ENCODE measurements at regions not wholly inside any gene's neighbourhood (a gene's known extent, or its start where the extent isn't known, plus 50 kb on each side); places are given as distances from the start of the nearest gene placed in this dataset.
"Not testable (repeated sequence)": the region's sequence is repeated elsewhere in the genome, so short reads cannot be mapped to it uniquely, and the experiment has no call there.

DNA sequence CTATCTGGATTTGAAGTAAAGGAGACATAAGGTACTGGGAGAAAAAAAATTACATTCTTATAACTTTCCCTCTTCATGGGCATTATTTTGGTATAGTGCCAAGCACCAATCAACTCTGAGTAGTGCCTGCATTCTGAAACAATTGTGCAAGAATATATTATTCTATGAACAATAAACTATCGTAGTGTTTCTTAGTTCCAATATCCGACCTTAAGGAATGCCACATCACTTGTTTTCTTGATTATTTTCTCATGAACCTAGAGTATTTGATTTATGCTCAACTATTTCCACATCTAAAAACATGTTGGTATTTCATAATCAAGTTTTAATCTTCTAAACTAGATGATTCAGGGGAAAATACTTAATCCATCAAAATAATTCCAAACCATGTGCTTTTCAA, 294.4 kb upstream of the TBX18 start:
- TF ChIP-seq, protein P1, sequence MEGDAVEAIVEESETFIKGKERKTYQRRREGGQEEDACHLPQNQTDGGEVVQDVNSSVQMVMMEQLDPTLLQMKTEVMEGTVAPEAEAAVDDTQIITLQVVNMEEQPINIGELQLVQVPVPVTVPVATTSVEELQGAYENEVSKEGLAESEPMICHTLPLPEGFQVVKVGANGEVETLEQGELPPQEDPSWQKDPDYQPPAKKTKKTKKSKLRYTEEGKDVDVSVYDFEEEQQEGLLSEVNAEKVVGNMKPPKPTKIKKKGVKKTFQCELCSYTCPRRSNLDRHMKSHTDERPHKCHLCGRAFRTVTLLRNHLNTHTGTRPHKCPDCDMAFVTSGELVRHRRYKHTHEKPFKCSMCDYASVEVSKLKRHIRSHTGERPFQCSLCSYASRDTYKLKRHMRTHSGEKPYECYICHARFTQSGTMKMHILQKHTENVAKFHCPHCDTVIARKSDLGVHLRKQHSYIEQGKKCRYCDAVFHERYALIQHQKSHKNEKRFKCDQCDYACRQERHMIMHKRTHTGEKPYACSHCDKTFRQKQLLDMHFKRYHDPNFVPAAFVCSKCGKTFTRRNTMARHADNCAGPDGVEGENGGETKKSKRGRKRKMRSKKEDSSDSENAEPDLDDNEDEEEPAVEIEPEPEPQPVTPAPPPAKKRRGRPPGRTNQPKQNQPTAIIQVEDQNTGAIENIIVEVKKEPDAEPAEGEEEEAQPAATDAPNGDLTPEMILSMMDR (IDR thresholded peaks at IDR 0.05): no peak
- no peak for ATAC-seq (ENCODE audit: insufficient number of reproducible peaks, low FRiP score, low read depth)
- no peaks in the 10 kb centered on the region for H3K36me3 ChIP-seq
- H3K9me3 ChIP-seq: no peaks in the 10 kb centered on the region
- no peaks in the 10 kb centered on the region for H3K4me1 ChIP-seq (ENCODE audit: control insufficient read depth in 1 of 2, low read depth in 2 of 2)
- no peak for DNase-seq (ENCODE audit: low spot score)
- H3K27ac ChIP-seq: no peak overlapping the region
- no peaks in the 10 kb centered on the region for H3K27me3 ChIP-seq (replicated peaks; ENCODE audit: insufficient read depth)
- no peak overlapping the region for H3K4me3 ChIP-seq

DNA sequence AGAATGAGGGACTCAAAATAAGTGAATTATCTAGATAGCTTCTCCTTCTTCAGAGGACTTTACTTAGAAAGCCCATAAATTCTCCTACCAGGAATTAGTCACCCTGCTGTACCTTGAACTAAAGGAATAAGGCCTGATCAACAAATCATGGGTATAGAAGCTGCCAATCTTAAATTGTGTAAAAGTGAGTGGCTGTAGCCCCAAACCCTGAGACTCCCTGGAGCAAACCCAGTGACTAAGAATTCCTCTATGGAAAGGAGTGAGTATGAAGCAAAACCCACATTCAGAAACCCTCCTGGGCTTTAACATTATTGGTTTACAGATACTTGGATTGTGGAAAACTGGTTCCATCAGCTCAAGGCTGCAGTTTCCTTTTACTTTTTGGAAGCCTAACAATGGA, 285.8 kb upstream of the TBX18 start:
- Histone ChIP-seq H3K9me3 (no peaks in the 10 kb centered on the region), H3K4me1 (ENCODE audit: control insufficient read depth in 1 of 2, low read depth in 2 of 2) (no peaks in the 10 kb centered on the region), H3K36me3 (no peaks in the 10 kb centered on the region), H3K4me3 (no peak overlapping the region), H3K27ac (no peak overlapping the region), H3K27me3 (replicated peaks; ENCODE audit: insufficient read depth) (no peaks in the 10 kb centered on the region)
- TF ChIP-seq, protein P1 (IDR thresholded peaks at IDR 0.05): no peak
- no peak for ATAC-seq (ENCODE audit: insufficient number of reproducible peaks, low FRiP score, low read depth)
- no peak for DNase-seq (ENCODE audit: low spot score)

DNA sequence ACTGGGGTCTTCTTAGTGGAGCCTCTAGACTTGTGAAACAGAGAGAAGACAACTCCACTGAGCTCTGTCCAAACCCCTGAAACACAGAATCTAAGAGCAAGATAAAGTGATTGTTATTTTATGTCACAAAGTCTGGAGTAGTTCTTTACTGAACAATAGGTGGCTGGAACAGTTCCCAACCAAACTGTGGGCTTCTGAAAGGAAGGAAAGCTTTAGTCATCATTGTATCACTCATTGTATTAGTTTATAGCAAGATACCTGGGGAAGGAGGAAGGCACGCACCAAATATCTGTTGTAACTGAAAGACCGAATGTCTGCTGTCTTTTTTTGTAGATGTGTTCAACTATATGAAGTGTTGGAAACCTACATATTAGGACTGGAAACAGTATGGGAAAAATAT, 284.9 kb upstream of the TBX18 start:
- Histone ChIP-seq H3K4me1 (ENCODE audit: control insufficient read depth in 1 of 2, low read depth in 2 of 2) (peaks cover 3 to 6% of the 10 kb centered on the region in 2 donors), H3K9me3 (no peaks in the 10 kb centered on the region), H3K27me3 (replicated peaks; ENCODE audit: insufficient read depth) (no peaks in the 10 kb centered on the region), H3K4me3 (no peak overlapping the region), H3K27ac (no peak overlapping the region), H3K36me3 (no peaks in the 10 kb centered on the region)
- ATAC-seq (ENCODE audit: insufficient number of reproducible peaks, low FRiP score, low read depth): no peak
- TF ChIP-seq, protein P1 (IDR thresholded peaks at IDR 0.05): no peak
- DNase-seq (ENCODE audit: low spot score): no peak

DNA sequence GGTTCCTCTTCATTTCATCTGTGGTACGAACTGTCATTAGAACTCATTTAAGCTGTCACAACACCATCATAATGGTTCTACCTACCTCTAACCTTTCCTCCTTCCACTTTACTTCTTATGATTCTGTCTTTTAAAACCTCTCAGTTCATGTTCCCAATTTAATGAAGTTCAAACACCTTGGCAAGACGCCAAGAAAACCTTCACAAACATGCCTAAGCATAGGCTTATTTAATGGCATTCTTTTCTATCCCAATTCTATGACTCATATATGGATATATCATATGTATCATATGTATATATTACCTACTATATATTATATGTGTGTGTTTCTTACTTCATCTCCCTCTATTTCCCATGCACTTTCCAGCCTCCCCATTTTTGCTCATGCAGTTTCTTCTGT, 283.4 kb upstream of the TBX18 start:
- TF ChIP-seq, protein P1 (IDR thresholded peaks at IDR 0.05): no peak
- DNase-seq (ENCODE audit: low spot score) (no peak), ATAC-seq (ENCODE audit: insufficient number of reproducible peaks, low FRiP score, low read depth) (no peak)
- Histone ChIP-seq H3K36me3 (no peaks in the 10 kb centered on the region), H3K4me3 (no peak overlapping the region), H3K4me1 (ENCODE audit: control insufficient read depth in 1 of 2, low read depth in 2 of 2) (peaks cover 3 to 6% of the 10 kb centered on the region in 2 donors), H3K27ac (no peak overlapping the region), H3K27me3 (replicated peaks; ENCODE audit: insufficient read depth) (no peaks in the 10 kb centered on the region), H3K9me3 (no peaks in the 10 kb centered on the region)

DNA sequence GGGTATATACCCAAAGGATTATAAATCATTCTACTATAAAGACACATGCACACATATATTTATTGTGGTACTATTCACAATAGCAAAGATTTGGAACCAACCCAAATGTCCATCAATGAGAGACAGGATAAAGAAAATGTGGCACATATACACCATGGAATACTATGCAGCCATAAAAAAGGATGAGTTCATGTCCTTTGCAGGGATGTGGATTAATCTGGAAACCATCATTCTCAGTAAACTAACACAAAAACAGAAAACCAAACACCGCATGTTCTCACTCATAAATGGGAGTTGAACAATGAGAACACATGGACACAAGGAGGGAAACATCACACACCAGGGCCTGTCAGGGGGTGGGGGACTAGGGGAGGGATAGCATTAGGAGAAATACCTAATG, 281.4 kb upstream of the TBX18 start:
- H3K4me3 ChIP-seq; DNase-seq (ENCODE audit: low spot score); H3K9me3 ChIP-seq; ATAC-seq (ENCODE audit: insufficient number of reproducible peaks, low FRiP score, low read depth); H3K27ac ChIP-seq; H3K4me1 ChIP-seq (ENCODE audit: control insufficient read depth in 1 of 2, low read depth in 2 of 2); H3K27me3 ChIP-seq (replicated peaks; ENCODE audit: insufficient read depth); H3K36me3 ChIP-seq: not testable (repeated sequence)

DNA sequence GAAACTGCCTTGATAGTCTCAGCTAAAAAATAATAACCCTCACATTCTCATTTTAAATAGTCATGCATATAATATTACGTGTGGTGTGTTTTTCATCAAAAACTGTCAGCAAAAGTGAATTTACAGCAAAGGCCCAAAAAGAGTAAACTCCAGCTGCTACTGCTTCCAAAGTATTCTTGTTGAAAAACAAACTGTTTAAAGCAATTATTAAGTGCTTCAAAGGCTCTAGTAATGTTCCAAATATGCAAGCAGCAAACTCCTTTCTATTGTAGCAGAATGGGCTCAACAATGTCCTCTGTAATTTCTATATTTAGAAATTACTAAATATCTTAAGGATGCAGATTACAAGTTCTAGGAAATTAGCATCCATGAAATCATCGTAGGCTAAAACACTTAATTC, 280.0 kb upstream of the TBX18 start:
- Histone ChIP-seq H3K27me3 (replicated peaks; ENCODE audit: insufficient read depth) (no peaks in the 10 kb centered on the region), H3K4me1 (ENCODE audit: control insufficient read depth in 1 of 2, low read depth in 2 of 2) (peaks cover 3 to 6% of the 10 kb centered on the region in 2 donors), H3K36me3 (no peaks in the 10 kb centered on the region), H3K9me3 (no peaks in the 10 kb centered on the region), H3K27ac (no peak overlapping the region), H3K4me3 (no peak overlapping the region)
- TF ChIP-seq, protein P1 (IDR thresholded peaks at IDR 0.05): no peak
- no peak for DNase-seq (ENCODE audit: low spot score)
- no peak for ATAC-seq (ENCODE audit: insufficient number of reproducible peaks, low FRiP score, low read depth)

Measured in thoracic aorta (tissue), 2 donors.